HUES64 (cell line): ENCODE measurements at regions not wholly inside any gene's neighbourhood (a gene's known extent, or its start where the extent isn't known, plus 50 kb on each side); places are given as distances from the start of the nearest gene placed in this dataset.
"Not testable (repeated sequence)": the region's sequence is repeated elsewhere in the genome, so short reads cannot be mapped to it uniquely, and the experiment has no call there.

ENCODE experiments used
- H3K27ac ChIP-seq: 2 replicates; pipeline ENCODE4 v1.7.0; 2013; ENCODE audit warnings: low read depth, low read length, inconsistent platforms
- H3K27me3 ChIP-seq: 2 replicates; pipeline ENCODE4 v1.6.1; 2013; ENCODE audit warnings: mild to moderate bottlenecking, low read length; ENCODE audit not compliant: insufficient read depth
- H3K36me3 ChIP-seq: 2 replicates; pipeline ENCODE4 v1.6.1; 2013; ENCODE audit warnings: mild to moderate bottlenecking, low read length; ENCODE audit not compliant: insufficient read depth
- H3K4me1 ChIP-seq: 2 replicates; pipeline ENCODE4 v1.6.1; 2013; ENCODE audit warnings: mild to moderate bottlenecking, low read length, moderate library complexity; ENCODE audit not compliant: insufficient read depth
- H3K4me3 ChIP-seq: 2 replicates; pipeline ENCODE4 v1.5.1; 2013; ENCODE audit warnings: mild to moderate bottlenecking, low read length, moderate library complexity
- H3K9ac ChIP-seq: 2 replicates; pipeline ENCODE4 v1.6.1; 2013; ENCODE audit warnings: mild to moderate bottlenecking, low read depth, low read length
- H3K9me3 ChIP-seq: 2 replicates; pipeline ENCODE4 v1.6.1; 2013; ENCODE audit warnings: low read depth, low read length; ENCODE audit not compliant: insufficient read depth
- WGBS: fragments of 150-250, 120-280 bp; methylation state at CpG from one replicate; pipeline ENCODE4 v1.1.7; 2013; ENCODE audit warnings: missing lambda C conversion rate; 5-methylcytosine and 5-hydroxymethylcytosine counted together

- Histone ChIP-seq H3K9ac (no peak overlapping the region), H3K9me3 (no peaks in the 10 kb centered on the region), H3K4me1 (no peaks in the 10 kb centered on the region), H3K4me3 (no peak overlapping the region), H3K27ac (no peak overlapping the region), H3K36me3 (no peaks in the 10 kb centered on the region), H3K27me3 (no peaks in the 10 kb centered on the region)
- 94% methylated on average over 7 of the region's 7 CpGs for WGBS
Measured at GRCh38 chr13:104625201-104625600, 1559.0 kb upstream of the SLC10A2 start.

- H3K9me3 ChIP-seq, result peaks cover 24% of the 10 kb centered on the region
Measured at GRCh38 chr13:104616990-104617389, 1550.8 kb upstream of the SLC10A2 start.

GRCh38 chr13:104614361-104615145 lies 1548.3 kb upstream of the SLC10A2 start:
- no peaks in the 10 kb centered on the region for H3K4me1 ChIP-seq
- H3K36me3 ChIP-seq, result no peaks in the 10 kb centered on the region
- H3K4me3 ChIP-seq, result no peak overlapping the region
- no peaks in the 10 kb centered on the region for H3K27me3 ChIP-seq
- H3K9ac ChIP-seq, result no peak overlapping the region
- WGBS, result 92% methylated on average over 7 of the region's 7 CpGs
- peaks cover 24% of the 10 kb centered on the region for H3K9me3 ChIP-seq
- H3K27ac ChIP-seq, result peak overlapping the region; percentile 78; the same call in 1 of the 2 replicates

More at GRCh38 chr13:104616990-104617389, 1550.8 kb upstream of the SLC10A2 start:
- WGBS, result 99% methylated on average over 3 of the region's 3 CpGs
- no peak overlapping the region for H3K4me3 ChIP-seq
- no peaks in the 10 kb centered on the region for H3K36me3 ChIP-seq
- no peak overlapping the region for H3K9ac ChIP-seq
- H3K27me3 ChIP-seq, result no peaks in the 10 kb centered on the region
- H3K27ac ChIP-seq, result no peak overlapping the region
- H3K4me1 ChIP-seq, result no peaks in the 10 kb centered on the region

- H3K27ac ChIP-seq, result no peak overlapping the region
- WGBS, result 100% methylated on average over 2 of the region's 2 CpGs
- no peaks in the 10 kb centered on the region for H3K27me3 ChIP-seq
- no peaks in the 10 kb centered on the region for H3K36me3 ChIP-seq
- peaks cover 4% of the 10 kb centered on the region for H3K9me3 ChIP-seq
- H3K9ac ChIP-seq, result no peak overlapping the region
- H3K4me1 ChIP-seq, result no peaks in the 10 kb centered on the region
- H3K4me3 ChIP-seq, result no peak overlapping the region
Measured at GRCh38 chr13:104608331-104608730, 1542.1 kb upstream of the SLC10A2 start.

- WGBS, result 98% methylated on average over 5 of the region's 7 CpGs
- not testable (repeated sequence) for H3K27me3 ChIP-seq, H3K4me3 ChIP-seq, H3K36me3 ChIP-seq, H3K9me3 ChIP-seq, H3K9ac ChIP-seq, H3K4me1 ChIP-seq, H3K27ac ChIP-seq
Measured at GRCh38 chr13:104605435-104605834, 1539.2 kb upstream of the SLC10A2 start.

DNA sequence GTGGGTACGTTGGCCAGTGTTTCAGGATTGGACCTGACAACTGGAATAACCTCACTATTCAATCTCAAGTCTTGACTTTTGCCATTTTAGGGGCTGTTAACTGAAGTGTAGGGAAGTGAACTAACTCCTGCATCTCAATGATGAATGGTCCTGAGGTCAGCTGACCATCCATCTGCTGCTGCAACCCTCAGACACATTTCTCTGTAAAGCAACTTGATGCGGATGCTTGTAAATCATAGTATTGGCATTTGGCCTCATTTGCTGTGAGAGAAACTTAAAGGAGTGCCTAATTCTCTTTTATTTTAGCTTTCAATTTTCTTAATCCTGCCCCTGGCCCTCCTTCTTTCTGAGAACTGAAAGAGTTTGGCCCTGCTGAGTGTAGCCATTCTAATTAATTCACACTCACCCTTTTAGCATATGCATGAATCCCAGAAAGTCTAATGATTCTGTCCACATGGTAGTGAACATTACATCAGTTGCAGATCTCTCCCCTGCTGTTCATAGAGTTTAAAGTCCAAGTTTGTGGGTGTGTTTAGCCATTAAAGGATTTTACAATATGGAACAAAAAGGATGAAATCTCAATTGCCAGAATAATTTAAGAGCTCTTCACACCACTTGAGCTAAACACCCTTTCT lies 1531.4 kb upstream of the SLC10A2 start:
- no peaks in the 10 kb centered on the region for H3K36me3 ChIP-seq
- WGBS, result 92% methylated on average over 2 of the region's 2 CpGs
- no peaks in the 10 kb centered on the region for H3K27me3 ChIP-seq
- no peak overlapping the region for H3K4me3 ChIP-seq
- H3K9me3 ChIP-seq, result no peaks in the 10 kb centered on the region
- no peak overlapping the region for H3K9ac ChIP-seq
- no peak overlapping the region for H3K27ac ChIP-seq
- H3K4me1 ChIP-seq, result no peaks in the 10 kb centered on the region

DNA sequence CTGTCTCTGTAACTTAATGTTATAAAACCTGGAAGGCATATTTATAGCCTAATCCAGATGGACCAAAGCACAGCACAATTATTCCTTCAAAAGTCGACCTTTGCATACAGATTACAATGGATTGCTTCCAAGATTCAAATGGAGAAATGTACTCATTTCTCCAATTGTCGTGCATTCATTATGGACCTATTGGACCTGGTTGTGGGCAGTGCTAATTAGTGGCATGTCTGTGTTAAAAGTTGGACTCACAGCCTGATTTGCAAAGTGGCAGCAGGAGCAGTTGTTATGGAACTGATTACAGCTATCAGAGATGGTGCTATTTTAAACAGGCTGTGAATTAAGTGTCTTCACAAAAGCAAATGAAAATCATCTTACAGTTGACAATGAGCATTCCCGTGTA lies 1529.3 kb upstream of the SLC10A2 start:
- Histone ChIP-seq H3K36me3 (no peaks in the 10 kb centered on the region), H3K9me3 (no peaks in the 10 kb centered on the region), H3K27ac (no peak overlapping the region), H3K9ac (no peak overlapping the region), H3K4me3 (no peak overlapping the region), H3K4me1 (no peaks in the 10 kb centered on the region), H3K27me3 (no peaks in the 10 kb centered on the region)
- WGBS, result 98% methylated on average over 3 of the region's 3 CpGs

DNA sequence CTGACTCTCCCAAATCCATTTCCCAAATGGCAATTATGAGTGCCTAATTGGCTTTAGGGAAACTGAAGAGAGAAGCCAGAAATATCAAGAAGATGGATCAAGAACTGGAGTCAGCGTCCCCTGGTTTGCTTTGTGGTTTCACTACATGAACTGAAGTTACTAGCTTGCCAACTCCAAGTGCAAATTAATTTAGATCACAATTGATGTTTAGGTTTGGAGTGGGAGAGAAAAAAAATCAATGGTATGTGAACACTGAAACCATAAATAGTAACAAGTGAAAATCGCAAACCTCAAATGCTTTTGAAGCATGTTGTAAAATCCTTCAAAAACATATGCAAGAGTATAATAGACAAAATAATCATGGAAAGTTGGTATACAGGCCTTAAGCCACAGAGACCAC lies 1528.6 kb upstream of the SLC10A2 start:
- Histone ChIP-seq H3K9ac (no peak overlapping the region), H3K4me1 (no peaks in the 10 kb centered on the region), H3K36me3 (no peaks in the 10 kb centered on the region), H3K27ac (no peak overlapping the region), H3K9me3 (no peaks in the 10 kb centered on the region), H3K27me3 (no peaks in the 10 kb centered on the region), H3K4me3 (no peak overlapping the region)
- 96% methylated on average over 1 of the region's 2 CpGs for WGBS

GRCh38 chr13:104593693-104594092 lies 1527.5 kb upstream of the SLC10A2 start:
- H3K9me3 ChIP-seq, result no peaks in the 10 kb centered on the region
- H3K9ac ChIP-seq, result no peak overlapping the region
- 94% methylated on average over 2 of the region's 2 CpGs for WGBS
- no peaks in the 10 kb centered on the region for H3K4me1 ChIP-seq
- no peaks in the 10 kb centered on the region for H3K27me3 ChIP-seq
- H3K27ac ChIP-seq, result no peak overlapping the region
- no peak overlapping the region for H3K4me3 ChIP-seq
- H3K36me3 ChIP-seq, result no peaks in the 10 kb centered on the region

DNA sequence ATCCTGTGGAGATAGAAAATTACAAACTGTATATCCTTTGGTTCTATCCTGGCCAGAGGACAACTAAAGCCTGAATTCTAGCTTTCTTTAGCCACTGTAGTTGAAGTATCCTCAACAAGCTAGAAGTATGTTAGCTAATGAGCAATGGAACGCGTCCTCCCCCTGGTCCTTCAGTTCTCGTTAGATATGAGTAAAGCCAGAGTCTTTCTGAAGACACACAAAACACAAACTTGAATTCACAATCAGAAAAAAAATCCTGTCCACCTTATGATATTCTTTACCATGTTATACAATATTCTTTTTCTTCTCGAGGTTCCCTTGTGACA lies 1527.0 kb upstream of the SLC10A2 start:
- H3K27ac ChIP-seq, result no peak overlapping the region
- 92% methylated on average over 4 of the region's 4 CpGs for WGBS
- H3K9ac ChIP-seq, result no peak overlapping the region
- H3K4me3 ChIP-seq, result no peak overlapping the region
- H3K36me3 ChIP-seq, result no peaks in the 10 kb centered on the region
- H3K4me1 ChIP-seq, result no peaks in the 10 kb centered on the region
- no peaks in the 10 kb centered on the region for H3K27me3 ChIP-seq
- H3K9me3 ChIP-seq, result no peaks in the 10 kb centered on the region

DNA sequence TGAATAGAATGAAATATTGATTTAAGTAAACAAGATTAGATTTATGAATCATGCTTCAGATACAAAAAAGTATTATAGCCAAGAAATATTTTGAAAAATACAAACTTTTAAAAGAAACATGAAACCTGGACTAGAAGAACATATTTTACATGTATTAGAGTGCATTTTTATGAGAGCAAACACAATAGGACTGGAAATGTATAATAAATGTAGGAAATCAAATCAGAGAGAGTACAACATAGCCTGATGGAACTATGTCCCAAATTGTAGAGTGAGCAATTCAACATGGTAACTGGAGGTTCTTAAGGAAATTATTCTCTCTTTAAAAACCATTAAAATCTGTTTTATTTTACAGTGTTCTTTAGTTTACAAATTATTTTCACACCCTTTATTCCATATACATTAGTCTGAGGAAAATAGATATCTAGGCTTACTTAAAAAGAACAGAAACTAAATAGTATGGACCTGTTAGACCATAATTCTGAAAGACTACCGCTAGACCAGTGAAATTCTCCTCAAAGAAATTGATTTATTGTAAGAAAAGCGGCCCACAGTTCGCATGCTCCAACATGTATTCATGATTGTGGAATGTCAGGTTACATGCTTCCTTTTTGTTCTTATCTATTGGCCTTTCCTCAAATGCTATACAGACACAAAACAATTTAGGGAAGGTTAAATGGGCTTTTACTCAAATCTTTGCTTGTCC lies 1526.5 kb upstream of the SLC10A2 start:
- no peak overlapping the region for H3K9ac ChIP-seq
- no peaks in the 10 kb centered on the region for H3K9me3 ChIP-seq
- whole genome bisulfite sequencing, result 95% methylated on average over 3 of the region's 3 CpGs
- no peak overlapping the region for H3K27ac ChIP-seq
- no peak overlapping the region for H3K4me3 ChIP-seq
- H3K4me1 ChIP-seq, result no peaks in the 10 kb centered on the region
- H3K36me3 ChIP-seq, result no peaks in the 10 kb centered on the region
- no peaks in the 10 kb centered on the region for H3K27me3 ChIP-seq
